SK-N-SH treated with all-trans-retinoic acid at 6 μM for 48 hours (cell line): ENCODE measurements at regions not wholly inside any gene's neighbourhood (a gene's known extent, or its start where the extent isn't known, plus 50 kb on each side); places are given as distances from the start of the nearest gene placed in this dataset.
A peak's percentile ranks its signal among the peaks of the same experiment; 100 is the strongest.

Experiments
- ARNTL ChIP-seq: fragments of 450-650 bp; formaldehyde crosslinking; IDR thresholded peaks from 2 replicates; pipeline ENCODE4 v1.5.0; 2020; ENCODE audit warnings: low read depth, mild to moderate bottlenecking, moderate library complexity, borderline replicate concordance
- CSDC2 ChIP-seq: fragments of 250-450 bp; sonication (Bioruptor Pico); IDR thresholded peaks from 2 replicates; pipeline ENCODE4 v1.5.0; 2020; ENCODE audit warnings: mild to moderate bottlenecking, moderate library complexity
- GLIS3 ChIP-seq: fragments of 250-450 bp; sonication (Bioruptor Pico); IDR thresholded peaks from 2 replicates; pipeline ENCODE4 v1.5.0; 2020; ENCODE audit warnings: mild to moderate bottlenecking, moderate library complexity
- PATZ1 ChIP-seq: fragments of 250-450 bp; sonication (Bioruptor Pico); IDR thresholded peaks from 2 replicates; pipeline ENCODE4 v1.8.0; 2020; ENCODE audit warnings: mild to moderate bottlenecking, moderate library complexity, borderline replicate concordance
- RARB ChIP-seq: fragments of 250-450 bp; sonication (Bioruptor Pico); IDR thresholded peaks from 2 replicates; pipeline ENCODE4 v1.8.0; 2021; ENCODE audit warnings: mild to moderate bottlenecking, moderate library complexity
- TCF4 ChIP-seq: fragments of 250-450 bp; sonication (Bioruptor Pico); IDR thresholded peaks from 2 replicates; pipeline ENCODE4 v1.8.0; 2021; ENCODE audit warnings: mild to moderate bottlenecking, moderate library complexity, borderline replicate concordance
- ZNF8 ChIP-seq: fragments of 450-650 bp; formaldehyde crosslinking; IDR thresholded peaks from 2 replicates; pipeline ENCODE4 v1.5.0; 2020; ENCODE audit warnings: mild to moderate bottlenecking, moderate library complexity

- TF ChIP-seq TCF4 (CRISPR knock-in tag) (peak; percentile 81; the same call in 1 of the 2 replicates), RARB (CRISPR knock-in tag) (no peak), PATZ1 (CRISPR knock-in tag) (no peak), GLIS3 (CRISPR knock-in tag) (no peak), ARNTL (CRISPR knock-in tag) (no peak), CSDC2 (CRISPR knock-in tag) (no peak), ZNF8 (CRISPR knock-in tag) (no peak)
These were observed 475.4 kb downstream of the INSC start for GRCh38 chr11:15590132-15590531.
